ENCODE measurements at regions not wholly inside any gene's neighbourhood (a gene's known extent, or its start where the extent isn't known, plus 50 kb on each side); places are given as distances from the start of the nearest gene placed in this dataset.

DNA sequence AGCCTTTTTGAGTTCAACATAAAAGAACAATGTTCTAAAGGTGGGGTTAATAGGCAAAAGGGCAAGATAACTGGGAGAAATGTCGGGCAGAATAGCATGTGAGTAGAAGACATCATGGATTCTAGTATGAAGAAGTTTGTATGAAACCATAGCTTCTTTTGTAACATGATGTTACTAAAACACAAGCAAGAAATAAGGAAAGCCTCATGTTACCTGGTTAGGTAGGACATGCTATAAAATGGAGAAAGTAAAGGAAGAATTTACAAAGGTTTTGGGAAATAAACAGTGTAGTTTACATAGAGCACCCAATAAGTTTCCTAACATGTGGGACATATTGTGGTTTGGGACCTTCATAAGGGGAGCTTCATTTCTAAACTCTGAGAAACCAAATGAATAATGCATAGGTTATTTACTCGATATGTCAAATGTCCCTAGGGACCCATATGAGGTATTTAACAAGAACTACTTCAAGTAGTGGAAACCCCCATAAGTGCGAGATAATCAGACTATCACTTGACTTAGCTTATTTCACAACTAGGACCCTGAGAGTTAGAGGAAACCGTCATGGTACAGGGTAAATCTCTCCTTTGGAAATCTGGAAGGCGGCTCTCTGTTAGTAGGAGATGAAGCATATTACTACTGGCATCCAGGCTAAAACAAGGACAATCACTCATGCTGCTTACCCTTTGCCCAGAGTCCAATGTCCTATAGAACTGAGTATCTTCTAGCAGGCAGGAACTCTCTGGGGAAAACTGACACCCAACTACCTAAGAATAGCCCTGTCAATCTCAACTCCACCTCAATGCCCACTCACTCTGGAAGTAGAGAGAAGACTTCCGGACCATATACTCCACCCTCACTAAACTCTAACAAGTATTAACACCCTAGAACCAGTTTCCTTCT is 57.5 kb downstream of the ILRUN start:
- H3K4me3 ChIP-seq (ENCODE audit: insufficient read depth, low read depth, low read length), result no peak overlapping the region
- H2AK5ac ChIP-seq (ENCODE audit: low read depth, low read length), result no peak overlapping the region
- H2AFZ ChIP-seq (replicated peaks; ENCODE audit: low read length, poor library complexity), result no peak overlapping the region
- H3K14ac ChIP-seq (replicated peaks; ENCODE audit: low read depth, low read length), result no peak overlapping the region; the same call in 1 of the 2 replicates
- intact Hi-C loops (cut with micrococcal nuclease) (no loop called here), in situ Hi-C loops (cut with MboI; ENCODE audit: low sequenced_read_pairs) (no loop called here), dilution Hi-C loops (cut with HindIII; ENCODE audit: low sequenced_read_pairs, unreplicated experiment) (no loop called here)
- ATAC-seq (ENCODE audit: low read depth), result no peak
- no peaks in the 10 kb centered on the region for H3K4me1 ChIP-seq (ENCODE audit: control insufficient read depth, insufficient read depth, low read length)
- no peak overlapping the region for H4K8ac ChIP-seq (ENCODE audit: low read depth in 2 of 2, low read length in 2 of 2)
- no peak overlapping the region for H2BK20ac ChIP-seq (ENCODE audit: low read depth, low read length)
- no peak overlapping the region for H2BK5ac ChIP-seq (ENCODE audit: low read depth, low read length, poor library complexity, severe bottlenecking)
- H2BK15ac ChIP-seq (ENCODE audit: low read depth, low read length), result no peak overlapping the region
- ChIA-PET CTCF (interaction anchor here (0.7 kb wide), 1 partner anchor 28 kb away, joined by 3 read pairs; no protein-coding TSS in a partner anchor), POLR2A (ENCODE audit: unreplicated experiment) (interaction anchor here (0.5 kb wide), 1 partner anchor 17 kb away, joined by 11 read pairs; no protein-coding TSS in a partner anchor)
- H3K9me3 ChIP-seq (ENCODE audit: control insufficient read depth, insufficient read depth, low read length), result no peaks in the 10 kb centered on the region
- no peak overlapping the region for H2AK9ac ChIP-seq (replicated peaks; ENCODE audit: low read depth, low read length, poor library complexity)
- H3K4me2 ChIP-seq (ENCODE audit: low read depth, low read length), result no peak overlapping the region
- no peaks in the 10 kb centered on the region for H3K27me3 ChIP-seq (ENCODE audit: control insufficient read depth, insufficient read depth, low read length)
- no peak overlapping the region for H3K23ac ChIP-seq (ENCODE audit: low read depth, low read length)
- H3K9ac ChIP-seq (ENCODE audit: low read depth, low read length), result no peak overlapping the region
- H4K5ac ChIP-seq (ENCODE audit: low read depth, low read length), result no peak overlapping the region
- H3K79me1 ChIP-seq (ENCODE audit: low read depth in 1 of 2, low read length in 2 of 2), result peaks cover 13 to 39% of the 10 kb centered on the region in 2 experiments
- BruUV-seq (replicated peaks), result no TSS peak
- no peak overlapping the region for H3K18ac ChIP-seq (ENCODE audit: low read depth, low read length)
- TF ChIP-seq RAD21 (IDR thresholded peaks at IDR 0.05; ENCODE audit: low read length) (no peak), SMC3 (IDR thresholded peaks at IDR 0.05; ENCODE audit: low read depth, low read length) (no peak), CEBPB (IDR thresholded peaks at IDR 0.05; ENCODE audit: low read depth, low read length) (no peak)
- no CpG with 5 or more reads among the region's 6 CpGs for WGBS, 2 experiments (ENCODE audit: extremely low coverage in 2 of 2, insufficient read length in 1 of 2)
- no peak for DNase-seq
- H2BK120ac ChIP-seq (ENCODE audit: low read depth, low read length), result no peak overlapping the region
- no peak overlapping the region for H4K91ac ChIP-seq (ENCODE audit: insufficient read depth, low read depth, low read length)
- H4K20me1 ChIP-seq (ENCODE audit: insufficient read depth, low read length), result no peaks in the 10 kb centered on the region; the same call in 1 of the 2 replicates
- H3K9me1 ChIP-seq (ENCODE audit: insufficient read depth, low read length), result no peaks in the 10 kb centered on the region
- no peak overlapping the region for H3K4ac ChIP-seq (ENCODE audit: low read depth, low read length)
- peaks cover 11% of the 10 kb centered on the region for H3K36me3 ChIP-seq (ENCODE audit: control insufficient read depth, insufficient read depth, low read length)
- H3K27ac ChIP-seq (ENCODE audit: insufficient read depth, low read length), result no peak overlapping the region
- no peak overlapping the region for H3K56ac ChIP-seq (ENCODE audit: extremely low read depth, insufficient read depth, low read length)
